B cell (primary cell): ENCODE measurements at regions not wholly inside any gene's neighbourhood (a gene's known extent, or its start where the extent isn't known, plus 50 kb on each side); places are given as distances from the start of the nearest gene placed in this dataset.

Experiments
- CTCF ChIP-seq: fragments of 200-600 bp; IDR thresholded peaks from one replicate; pipeline ENCODE4 v1.8.0; 2022; ENCODE audit warnings: antibody characterized with exemption, mild to moderate bottlenecking
- EZH2 ChIP-seq: IDR thresholded peaks from 2 replicates; pipeline ENCODE4 v1.6.1; 2012; ENCODE audit warnings: borderline replicate concordance, low read depth, mild to moderate bottlenecking, moderate library complexity, low read length; ENCODE audit not compliant: insufficient read depth, poor library complexity, severe bottlenecking

DNA sequence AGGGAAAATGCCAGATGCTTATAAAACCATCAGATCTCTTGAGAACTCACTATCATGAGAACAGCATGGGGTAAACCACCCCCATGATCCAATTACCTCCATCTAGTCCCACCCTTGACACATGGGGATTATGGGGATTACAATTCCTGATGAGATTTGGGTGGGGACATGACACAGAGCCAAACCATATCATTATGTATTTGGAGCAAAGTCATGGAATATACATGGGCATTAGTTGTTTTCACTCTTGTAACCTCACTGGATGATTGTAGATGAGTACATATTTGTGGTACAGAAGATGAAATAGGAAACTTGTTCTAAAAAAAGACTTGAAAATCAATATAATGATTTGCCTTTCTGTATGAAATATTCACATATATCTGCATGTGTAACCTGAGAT, 674.5 kb upstream of the BOD1L1 start:
- no peak for TF ChIP-seq CTCF
- TF ChIP-seq EZH2, result no peak
